ENCODE measurements at regions not wholly inside any gene's neighbourhood (a gene's known extent, or its start where the extent isn't known, plus 50 kb on each side); places are given as distances from the start of the nearest gene placed in this dataset.

GRCh38 chr6:19921786-19922185 lies 84.6 kb downstream of the ID4 start (continued):
- TF ChIP-seq BRCA1 (IDR thresholded peaks at IDR 0.05; ENCODE audit: low read depth, low read length) (no peak), CHD2 (IDR thresholded peaks at IDR 0.05; ENCODE audit: low read length) (no peak), BACH1 (IDR thresholded peaks at IDR 0.05; ENCODE audit: low read length) (no peak), GABPA (IDR thresholded peaks at IDR 0.05; ENCODE audit: borderline replicate concordance, insufficient read depth, low read length) (no peak), TBP (IDR thresholded peaks at IDR 0.05; ENCODE audit: low read depth, low read length) (no peak)

Data from H1 (cell line).